ENCODE measurements at regions not wholly inside any gene's neighbourhood (a gene's known extent, or its start where the extent isn't known, plus 50 kb on each side); places are given as distances from the start of the nearest gene placed in this dataset.

GRCh38 chr10:121307411-121307980 lies 290.7 kb downstream of the FGFR2 start:
- Histone ChIP-seq H3K36me3 (ENCODE audit: control insufficient read depth, insufficient read depth, low read length) (no peaks in the 10 kb centered on the region), H3K27ac (ENCODE audit: low read depth, low read length) (no peak overlapping the region), H3K9ac (ENCODE audit: low read length) (no peak overlapping the region), H3K27me3 (ENCODE audit: control insufficient read depth, insufficient read depth, low read length) (no peaks in the 10 kb centered on the region), H3K4me3 (ENCODE audit: low read length) (no peak overlapping the region), H3K4me1 (ENCODE audit: control insufficient read depth, insufficient read depth, low read length) (peaks cover 13% of the 10 kb centered on the region)

- H3K27ac ChIP-seq (ENCODE audit: low read depth, low read length): no peak overlapping the region
- H3K4me1 ChIP-seq (ENCODE audit: control insufficient read depth, insufficient read depth, low read length): peaks cover 13% of the 10 kb centered on the region
- no peaks in the 10 kb centered on the region for H3K36me3 ChIP-seq (ENCODE audit: control insufficient read depth, insufficient read depth, low read length)
- H3K4me3 ChIP-seq (ENCODE audit: low read length): no peak overlapping the region
- no peaks in the 10 kb centered on the region for H3K27me3 ChIP-seq (ENCODE audit: control insufficient read depth, insufficient read depth, low read length)
- H3K9ac ChIP-seq (ENCODE audit: low read length): no peak overlapping the region
Measured at GRCh38 chr10:121308020-121308419, 290.2 kb downstream of the FGFR2 start.

GRCh38 chr10:121309164-121309563 lies 289.1 kb downstream of the FGFR2 start:
- no peak overlapping the region for H3K4me3 ChIP-seq (ENCODE audit: low read length)
- H3K9ac ChIP-seq (ENCODE audit: low read length): no peak overlapping the region
- no peaks in the 10 kb centered on the region for H3K36me3 ChIP-seq (ENCODE audit: control insufficient read depth, insufficient read depth, low read length)
- H3K4me1 ChIP-seq (ENCODE audit: control insufficient read depth, insufficient read depth, low read length): peaks cover 13% of the 10 kb centered on the region
- H3K27ac ChIP-seq (ENCODE audit: low read depth, low read length): no peak overlapping the region
- no peaks in the 10 kb centered on the region for H3K27me3 ChIP-seq (ENCODE audit: control insufficient read depth, insufficient read depth, low read length)

GRCh38 chr10:121310151-121310711 lies 288.0 kb downstream of the FGFR2 start:
- Histone ChIP-seq H3K27ac (ENCODE audit: low read depth, low read length) (peak overlapping the region; percentile 53), H3K4me3 (ENCODE audit: low read length) (no peak overlapping the region), H3K9ac (ENCODE audit: low read length) (no peak overlapping the region), H3K4me1 (ENCODE audit: control insufficient read depth, insufficient read depth, low read length) (peaks cover 10% of the 10 kb centered on the region), H3K36me3 (ENCODE audit: control insufficient read depth, insufficient read depth, low read length) (no peaks in the 10 kb centered on the region), H3K27me3 (ENCODE audit: control insufficient read depth, insufficient read depth, low read length) (no peaks in the 10 kb centered on the region)

GRCh38 chr10:121311812-121312443 lies 286.3 kb downstream of the FGFR2 start:
- Histone ChIP-seq H3K27ac (ENCODE audit: low read depth, low read length) (peak overlapping the region; percentile 47), H3K27me3 (ENCODE audit: control insufficient read depth, insufficient read depth, low read length) (no peaks in the 10 kb centered on the region), H3K4me3 (ENCODE audit: low read length) (no peak overlapping the region), H3K4me1 (ENCODE audit: control insufficient read depth, insufficient read depth, low read length) (peaks cover 10% of the 10 kb centered on the region), H3K9ac (ENCODE audit: low read length) (no peak overlapping the region), H3K36me3 (ENCODE audit: control insufficient read depth, insufficient read depth, low read length) (no peaks in the 10 kb centered on the region)

- no peaks in the 10 kb centered on the region for H3K27me3 ChIP-seq (ENCODE audit: control insufficient read depth, insufficient read depth, low read length)
- H3K9ac ChIP-seq (ENCODE audit: low read length): no peak overlapping the region
- H3K27ac ChIP-seq (ENCODE audit: low read depth, low read length): peak overlapping the region; percentile 68
- H3K4me3 ChIP-seq (ENCODE audit: low read length): no peak overlapping the region
- H3K4me1 ChIP-seq (ENCODE audit: control insufficient read depth, insufficient read depth, low read length): peaks cover 10% of the 10 kb centered on the region
- no peaks in the 10 kb centered on the region for H3K36me3 ChIP-seq (ENCODE audit: control insufficient read depth, insufficient read depth, low read length)
Measured at GRCh38 chr10:121312587-121312986, 285.7 kb downstream of the FGFR2 start.

- peak overlapping the region; percentile 68 for H3K27ac ChIP-seq (ENCODE audit: low read depth, low read length)
- no peaks in the 10 kb centered on the region for H3K27me3 ChIP-seq (ENCODE audit: control insufficient read depth, insufficient read depth, low read length)
Measured at GRCh38 chr10:121313119-121313875, 284.9 kb downstream of the FGFR2 start.

GRCh38 chr10:121316432-121316831 lies 281.8 kb downstream of the FGFR2 start:
- H3K4me3 ChIP-seq (ENCODE audit: low read length): no peak overlapping the region
- no peaks in the 10 kb centered on the region for H3K27me3 ChIP-seq (ENCODE audit: control insufficient read depth, insufficient read depth, low read length)
- H3K9ac ChIP-seq (ENCODE audit: low read length): no peak overlapping the region
- no peaks in the 10 kb centered on the region for H3K36me3 ChIP-seq (ENCODE audit: control insufficient read depth, insufficient read depth, low read length)
- H3K4me1 ChIP-seq (ENCODE audit: control insufficient read depth, insufficient read depth, low read length): peaks cover 10% of the 10 kb centered on the region
- H3K27ac ChIP-seq (ENCODE audit: low read depth, low read length): no peak overlapping the region

More at GRCh38 chr10:121313119-121313875, 284.9 kb downstream of the FGFR2 start:
- Histone ChIP-seq H3K4me3 (ENCODE audit: low read length) (no peak overlapping the region), H3K4me1 (ENCODE audit: control insufficient read depth, insufficient read depth, low read length) (peaks cover 10% of the 10 kb centered on the region), H3K9ac (ENCODE audit: low read length) (no peak overlapping the region), H3K36me3 (ENCODE audit: control insufficient read depth, insufficient read depth, low read length) (no peaks in the 10 kb centered on the region)

- H3K4me1 ChIP-seq (ENCODE audit: control insufficient read depth, insufficient read depth, low read length): peaks cover 10% of the 10 kb centered on the region
- no peaks in the 10 kb centered on the region for H3K36me3 ChIP-seq (ENCODE audit: control insufficient read depth, insufficient read depth, low read length)
- no peak overlapping the region for H3K9ac ChIP-seq (ENCODE audit: low read length)
- H3K4me3 ChIP-seq (ENCODE audit: low read length): no peak overlapping the region
- no peak overlapping the region for H3K27ac ChIP-seq (ENCODE audit: low read depth, low read length)
- no peaks in the 10 kb centered on the region for H3K27me3 ChIP-seq (ENCODE audit: control insufficient read depth, insufficient read depth, low read length)
Measured at GRCh38 chr10:121317374-121317773, 280.9 kb downstream of the FGFR2 start.

- Histone ChIP-seq H3K27me3 (ENCODE audit: control insufficient read depth, insufficient read depth, low read length) (no peaks in the 10 kb centered on the region), H3K4me3 (ENCODE audit: low read length) (no peak overlapping the region), H3K4me1 (ENCODE audit: control insufficient read depth, insufficient read depth, low read length) (no peaks in the 10 kb centered on the region), H3K27ac (ENCODE audit: low read depth, low read length) (no peak overlapping the region), H3K9ac (ENCODE audit: low read length) (no peak overlapping the region), H3K36me3 (ENCODE audit: control insufficient read depth, insufficient read depth, low read length) (no peaks in the 10 kb centered on the region)
Measured at GRCh38 chr10:121322046-121322445, 276.2 kb downstream of the FGFR2 start.

GRCh38 chr10:121322776-121323175 lies 275.5 kb downstream of the FGFR2 start:
- H3K27ac ChIP-seq (ENCODE audit: low read depth, low read length): no peak overlapping the region
- H3K27me3 ChIP-seq (ENCODE audit: control insufficient read depth, insufficient read depth, low read length): no peaks in the 10 kb centered on the region
- H3K4me1 ChIP-seq (ENCODE audit: control insufficient read depth, insufficient read depth, low read length): no peaks in the 10 kb centered on the region
- no peak overlapping the region for H3K4me3 ChIP-seq (ENCODE audit: low read length)
- H3K36me3 ChIP-seq (ENCODE audit: control insufficient read depth, insufficient read depth, low read length): no peaks in the 10 kb centered on the region
- H3K9ac ChIP-seq (ENCODE audit: low read length): no peak overlapping the region

GRCh38 chr10:121323443-121323842 lies 274.8 kb downstream of the FGFR2 start:
- no peaks in the 10 kb centered on the region for H3K36me3 ChIP-seq (ENCODE audit: control insufficient read depth, insufficient read depth, low read length)
- H3K27me3 ChIP-seq (ENCODE audit: control insufficient read depth, insufficient read depth, low read length): no peaks in the 10 kb centered on the region
- no peak overlapping the region for H3K27ac ChIP-seq (ENCODE audit: low read depth, low read length)
- no peak overlapping the region for H3K9ac ChIP-seq (ENCODE audit: low read length)
- H3K4me3 ChIP-seq (ENCODE audit: low read length): no peak overlapping the region
- no peaks in the 10 kb centered on the region for H3K4me1 ChIP-seq (ENCODE audit: control insufficient read depth, insufficient read depth, low read length)

All from rectal smooth muscle tissue (tissue), 1 donor.